Stimulated activated CD4-positive, alpha-beta T cell treated with anti-CD3 and anti-CD28 coated beads, Interleukin-15, amount 100 ng/mL, for 48 hours (primary cell): ENCODE measurements at regions not wholly inside any gene's neighbourhood (a gene's known extent, or its start where the extent isn't known, plus 50 kb on each side); places are given as distances from the start of the nearest gene placed in this dataset.

ENCODE experiments used
- DNase-seq, 2 donors: peaks; one replicate each; pipeline ENCODE4 v3.0.0-alpha.2; 2020; ENCODE audit warnings: low read depth in 2 of 2

DNA sequence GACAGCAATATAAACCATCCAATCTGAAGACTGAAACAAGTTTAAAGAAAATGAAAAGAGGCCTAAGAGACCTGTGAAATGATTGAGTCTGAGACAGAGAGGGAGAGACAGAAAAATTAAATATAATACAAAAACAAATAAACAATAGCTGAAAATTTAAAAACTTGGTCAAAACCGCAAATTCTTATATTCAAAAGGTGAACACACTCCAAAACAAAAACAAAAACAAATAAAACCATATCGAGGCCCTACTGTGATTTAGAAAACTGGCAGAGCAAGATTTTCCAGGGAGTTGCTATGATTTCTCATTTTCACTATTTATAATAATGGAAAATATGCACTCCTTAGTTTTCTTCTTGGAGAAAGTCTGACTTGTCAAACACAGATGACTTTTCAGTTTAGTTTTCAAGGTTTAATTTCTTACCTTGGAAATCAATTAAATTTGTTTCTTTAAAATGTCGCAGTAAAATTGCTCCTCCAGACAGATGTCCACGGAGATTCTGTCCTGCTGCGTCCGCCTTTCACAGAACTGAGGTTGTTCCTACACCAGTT lies 1420.3 kb downstream of the UQCRFS1 start:
- no peak for DNase-seq

- no peak for DNase-seq
These were observed 1432.4 kb downstream of the UQCRFS1 start for GRCh38 chr19:27780367-27781075.

DNA sequence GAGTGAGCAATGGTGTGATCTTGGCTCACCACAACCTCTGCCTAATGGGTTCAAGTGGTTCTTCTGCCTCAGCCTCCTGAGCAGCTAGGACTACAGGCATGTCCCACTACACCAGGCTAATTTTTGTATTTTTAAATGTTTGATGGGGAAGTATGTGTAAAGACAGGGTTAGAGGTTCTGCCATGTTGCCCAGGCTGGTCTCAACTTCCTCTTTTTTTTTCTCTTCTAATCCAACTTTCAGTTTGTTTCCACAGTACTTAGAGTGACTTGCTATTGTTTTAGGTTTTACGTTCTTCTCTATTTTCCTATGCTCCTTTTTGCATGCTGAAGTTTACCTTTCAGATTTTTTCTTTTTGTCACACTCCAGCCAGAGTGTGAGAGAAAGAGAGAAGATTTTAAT lies 1433.0 kb downstream of the UQCRFS1 start:
- DNase-seq, result no peak

DNA sequence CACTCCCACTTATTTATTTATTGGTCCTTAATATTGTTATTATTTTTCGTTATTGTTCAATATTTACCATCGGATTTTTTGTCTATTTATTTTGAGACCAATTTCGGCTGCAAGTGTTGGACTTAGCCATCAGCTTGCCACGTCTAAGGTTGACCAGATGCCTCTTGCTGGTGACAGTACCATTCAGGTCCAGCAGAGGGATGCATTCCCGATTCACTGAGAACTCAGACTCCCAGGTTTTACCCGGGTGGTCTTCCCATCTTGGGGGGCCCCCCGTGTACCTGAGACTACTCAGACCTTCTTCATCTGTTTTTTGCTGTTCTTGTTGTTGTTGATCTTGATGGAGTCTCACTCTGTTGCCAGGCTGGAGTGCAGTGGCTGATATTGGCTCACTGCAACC lies 1435.2 kb downstream of the UQCRFS1 start:
- no peak for DNase-seq

DNA sequence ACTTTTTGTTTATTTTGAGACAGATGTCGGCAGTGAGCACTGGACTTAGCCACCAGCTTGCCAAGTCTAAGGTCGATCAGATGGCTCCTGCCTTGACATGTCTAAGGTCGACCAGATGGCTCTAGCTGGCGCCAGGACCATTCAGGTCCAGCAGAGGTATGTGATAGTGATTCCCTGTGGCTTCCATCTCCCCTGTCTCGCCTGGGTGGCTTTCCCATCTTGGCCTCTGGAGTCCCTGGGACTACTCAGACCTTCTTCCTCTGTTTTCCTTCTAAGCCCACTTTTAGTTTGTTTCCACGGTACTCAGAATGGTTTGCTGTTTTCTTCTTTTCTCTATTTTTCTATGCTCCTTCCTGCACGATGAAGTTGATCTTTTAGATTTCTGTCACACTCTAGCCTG lies 1435.7 kb downstream of the UQCRFS1 start:
- no peak for DNase-seq

DNA sequence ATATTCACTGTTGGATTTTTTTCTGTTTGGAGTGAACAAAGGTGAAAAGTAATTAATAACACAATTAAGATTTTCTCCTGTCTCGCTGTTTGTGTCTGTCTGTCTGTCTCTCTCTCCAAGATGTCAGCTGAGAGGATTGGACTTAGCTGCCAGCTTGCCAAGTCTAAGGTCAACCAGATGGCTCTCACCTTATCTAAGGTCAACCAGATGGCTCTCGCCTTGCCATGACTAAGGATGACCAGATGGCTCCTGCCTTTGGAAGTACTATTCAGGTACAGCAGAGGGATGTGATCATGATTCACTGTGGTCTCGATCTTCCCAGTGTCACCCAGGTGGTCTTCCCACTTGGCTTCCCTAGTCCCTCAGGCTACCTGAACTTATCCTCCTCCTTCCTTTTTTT lies 1436.4 kb downstream of the UQCRFS1 start:
- no peak for DNase-seq

GRCh38 chr19:27776020-27776419 lies 1436.9 kb downstream of the UQCRFS1 start:
- DNase-seq, result no peak

DNA sequence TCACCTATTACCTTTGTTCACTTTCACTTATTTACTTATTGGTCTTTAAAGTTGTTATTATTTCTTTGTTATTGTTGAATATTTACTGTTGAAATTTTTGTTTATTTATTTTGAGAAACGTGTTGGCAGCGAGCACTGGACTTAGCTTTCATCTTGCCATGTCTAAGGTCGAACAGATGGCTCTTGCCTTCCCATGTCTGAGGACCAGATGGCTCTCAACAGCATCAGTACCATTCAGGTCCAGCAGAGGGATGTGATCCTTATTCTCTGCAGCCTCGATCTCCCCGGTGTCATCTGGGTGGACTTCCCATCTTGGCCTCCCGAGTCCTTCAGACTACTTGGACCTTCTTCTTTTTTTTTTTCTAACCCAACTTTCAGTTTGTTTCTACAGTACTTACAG lies 1437.6 kb downstream of the UQCRFS1 start:
- DNase-seq, result no peak

DNA sequence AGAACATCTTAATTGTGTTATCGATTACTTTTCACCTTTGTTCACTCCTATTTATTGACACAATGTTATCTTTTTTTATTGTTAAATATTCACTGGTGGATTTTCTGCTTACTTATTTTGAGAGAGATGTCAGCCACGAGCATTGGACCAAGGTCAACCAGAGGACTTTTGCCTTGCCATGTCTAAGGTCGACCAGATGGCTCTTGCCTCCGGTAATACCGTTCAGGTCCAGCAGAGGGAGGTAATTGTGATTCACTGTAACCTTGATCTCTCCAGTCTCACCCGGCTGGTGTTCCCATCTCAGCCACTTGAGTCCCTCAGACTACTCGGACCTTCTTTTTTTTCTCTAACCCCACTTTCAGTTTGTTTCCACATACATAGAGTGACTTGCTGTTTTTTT lies 1438.1 kb downstream of the UQCRFS1 start:
- DNase-seq, result peak in 1 of 2 donors; percentile 12

DNA sequence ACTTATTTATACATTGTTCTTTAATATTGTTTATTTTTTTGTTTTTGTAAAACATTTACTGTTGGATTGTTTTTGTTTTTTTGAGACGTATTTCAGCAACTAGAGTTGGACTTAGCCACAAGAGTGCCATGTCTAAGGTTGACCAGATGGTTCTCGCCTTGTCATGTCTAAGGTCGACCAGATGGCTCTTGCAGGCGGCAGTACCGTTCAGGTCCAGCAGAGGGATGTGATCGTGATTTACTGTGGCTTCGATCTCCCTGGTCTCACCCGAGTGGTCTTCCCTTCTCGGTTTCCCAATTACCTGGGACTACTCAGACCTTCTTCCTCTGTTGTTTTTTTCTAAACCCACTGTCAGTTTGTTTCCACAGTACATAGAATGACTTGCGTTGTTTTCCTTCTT lies 1438.6 kb downstream of the UQCRFS1 start:
- DNase-seq, result no peak

- no peak for DNase-seq
These were observed 1439.4 kb downstream of the UQCRFS1 start for GRCh38 chr19:27773318-27774094.

- DNase-seq, result no peak
These were observed 1440.9 kb downstream of the UQCRFS1 start for GRCh38 chr19:27772059-27772458.

- no peak for DNase-seq
These were observed 1442.9 kb downstream of the UQCRFS1 start for GRCh38 chr19:27770095-27770494.

DNA sequence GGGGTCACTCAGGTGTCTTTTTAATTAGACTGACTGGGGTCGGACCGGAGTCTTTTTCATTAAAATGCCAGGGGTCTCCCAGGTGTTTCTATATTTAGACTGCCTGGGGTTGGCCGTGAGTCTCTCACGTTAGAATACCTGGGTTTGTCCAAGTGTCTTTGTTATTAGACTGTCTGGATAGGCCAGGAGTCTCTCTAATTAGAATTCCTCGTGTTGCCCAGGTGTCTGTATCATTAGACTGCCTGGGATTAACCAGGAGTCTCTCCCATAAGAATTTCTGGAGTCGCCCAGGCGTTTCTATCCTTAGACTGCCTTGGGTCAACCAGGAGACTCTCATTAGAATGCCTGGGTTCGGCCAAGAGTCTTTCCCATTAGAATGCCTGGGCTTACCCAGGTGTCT lies 1445.7 kb downstream of the UQCRFS1 start:
- DNase-seq, result no peak

DNA sequence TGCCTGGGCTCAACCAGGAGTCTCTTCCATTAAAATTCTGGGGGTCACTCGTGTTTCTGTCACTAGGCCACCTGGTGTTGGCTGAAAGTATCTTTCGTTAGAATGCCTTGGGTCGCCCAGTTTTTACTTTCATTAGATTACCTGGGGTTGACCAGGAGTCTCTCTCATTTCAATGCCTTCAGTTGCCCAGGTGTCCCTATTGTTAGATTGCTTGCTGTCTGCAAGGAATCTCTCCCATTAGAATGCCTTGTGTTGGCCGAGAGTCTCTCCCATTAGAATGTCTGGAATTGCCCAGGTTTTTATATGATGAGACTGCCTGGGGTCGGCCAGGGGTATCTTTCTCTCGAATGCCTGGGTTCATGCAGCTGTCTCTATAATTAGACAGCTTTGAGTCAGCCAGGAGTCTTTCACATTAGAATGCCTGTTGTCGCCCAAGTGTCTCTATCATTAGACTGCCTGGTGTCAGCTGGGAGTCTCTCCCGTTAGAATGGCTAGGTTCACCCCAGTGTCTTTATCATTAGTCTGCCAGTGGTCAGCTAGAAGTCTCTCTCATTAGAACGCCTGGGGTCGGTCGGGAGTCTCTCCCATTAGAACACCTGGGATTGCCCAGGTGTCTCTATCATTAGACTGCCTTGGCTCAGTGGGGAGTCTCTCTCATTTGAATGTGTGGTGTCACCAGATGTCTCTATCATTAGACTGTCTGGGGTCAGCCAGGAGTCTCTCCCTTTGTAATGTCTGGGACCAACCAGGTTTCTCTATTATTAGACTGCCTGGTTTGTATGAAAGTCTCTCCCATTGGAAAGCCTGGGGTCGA lies 1446.8 kb downstream of the UQCRFS1 start:
- DNase-seq, result no peak

DNA sequence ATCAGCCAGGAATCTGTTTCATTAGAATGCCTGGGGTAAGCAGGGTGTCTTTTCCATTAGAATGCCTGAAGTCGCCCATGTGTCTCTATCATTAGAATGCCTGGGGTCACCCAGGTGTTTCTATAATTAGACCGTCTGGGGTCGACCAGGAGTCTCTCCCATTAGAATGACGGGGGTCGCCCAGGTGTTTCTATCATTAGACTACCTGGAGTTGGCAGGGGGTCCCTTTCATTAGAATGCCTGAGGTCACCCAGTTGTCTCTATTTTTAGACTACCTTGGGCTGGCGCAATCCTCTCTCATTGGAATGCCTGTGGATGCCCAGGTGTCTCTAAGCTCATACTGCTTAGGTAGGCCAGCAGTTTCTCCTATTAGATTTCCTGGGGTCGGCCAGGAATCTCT lies 1447.6 kb downstream of the UQCRFS1 start:
- no peak for DNase-seq

DNA sequence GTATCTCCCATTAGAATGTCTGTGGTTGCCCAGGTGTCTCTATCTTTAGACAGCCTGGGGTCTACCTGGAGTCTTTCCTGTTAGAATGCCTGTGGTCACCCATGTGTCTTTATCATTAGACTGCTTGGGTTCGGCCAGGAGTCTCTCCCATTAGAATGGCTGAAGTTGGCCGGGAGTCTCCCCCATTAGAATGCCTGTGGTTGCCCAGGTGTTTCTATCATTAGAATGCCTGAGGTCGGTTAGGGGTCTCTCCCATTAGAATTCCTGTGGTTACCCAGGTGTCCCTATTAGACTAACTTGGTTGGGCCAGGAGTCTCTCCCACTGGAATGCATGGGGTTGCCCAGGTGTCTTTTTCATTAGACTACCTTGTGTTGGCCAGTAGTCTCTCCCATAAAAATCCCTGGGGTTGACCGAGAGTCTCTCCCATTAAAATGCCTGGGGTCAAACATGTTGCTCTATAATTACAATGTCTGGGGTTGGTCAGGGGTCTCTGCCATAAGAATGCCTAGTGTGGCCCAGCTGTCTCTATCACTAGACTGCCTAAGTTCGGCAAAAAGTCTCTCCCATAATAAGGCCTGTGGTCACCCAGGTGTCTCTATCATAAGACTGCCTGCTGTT lies 1448.7 kb downstream of the UQCRFS1 start:
- no peak for DNase-seq

DNA sequence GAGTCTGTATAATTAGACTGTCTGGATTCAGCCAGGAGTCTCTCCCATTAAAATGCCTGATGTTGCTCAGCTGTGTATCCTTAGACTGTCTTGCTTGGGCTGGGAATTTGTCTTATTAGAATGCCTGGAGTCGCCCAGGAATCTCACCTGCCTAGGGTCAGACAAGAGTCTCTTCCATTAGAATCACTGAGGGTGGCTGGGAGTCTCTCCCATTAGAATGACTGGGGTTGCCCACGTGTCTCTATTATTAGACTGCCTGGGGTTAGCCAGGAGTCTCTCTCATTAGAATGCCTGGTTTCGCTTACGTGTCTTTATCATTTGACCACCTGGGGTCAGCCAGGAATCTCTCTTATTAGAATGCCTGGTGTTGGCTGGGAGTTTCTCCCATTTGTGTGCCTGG lies 1450.0 kb downstream of the UQCRFS1 start:
- no peak for DNase-seq

GRCh38 chr19:27759896-27760295 lies 1453.1 kb downstream of the UQCRFS1 start:
- no peak for DNase-seq

DNA sequence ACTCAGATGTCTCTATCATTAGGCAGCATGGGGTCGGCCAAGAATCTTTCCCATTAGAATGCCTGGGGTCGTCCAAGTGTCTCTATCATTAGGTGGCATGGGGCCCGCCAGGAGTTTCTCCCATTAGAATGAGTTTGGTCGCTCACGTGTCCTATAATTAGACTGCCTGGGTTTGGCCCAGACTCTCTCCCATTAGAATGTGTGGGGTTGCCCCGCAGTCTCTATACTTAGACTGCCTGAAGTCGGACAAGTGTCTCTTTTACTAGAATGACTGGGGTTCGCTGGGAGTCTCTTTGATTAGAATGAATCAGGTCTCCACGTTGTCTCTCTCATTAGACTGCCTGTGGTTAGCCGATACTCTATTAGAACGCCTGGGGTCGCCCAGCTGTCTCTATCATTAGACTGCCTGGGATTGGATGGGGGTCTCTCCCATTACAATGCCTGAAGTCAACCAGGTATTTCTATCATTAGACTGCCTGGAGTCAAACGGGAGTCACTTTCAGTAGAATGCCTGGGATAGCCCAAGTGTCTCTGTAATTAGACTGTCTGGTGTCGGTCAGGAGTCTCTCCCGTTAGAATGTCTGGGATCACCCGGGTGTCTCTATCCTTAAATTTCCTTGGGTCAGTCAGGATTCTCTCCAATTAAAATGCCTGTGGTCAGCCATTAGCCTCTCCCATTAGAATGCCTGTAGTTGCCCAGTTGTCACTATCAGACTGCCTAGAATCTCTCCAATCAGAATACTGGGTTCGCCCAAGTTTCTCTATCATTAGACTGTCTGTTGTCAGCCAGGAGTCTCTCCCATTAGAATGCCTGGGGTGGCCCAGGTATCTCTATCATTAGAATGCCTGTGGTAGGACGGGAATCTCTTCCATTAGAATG lies 1454.1 kb downstream of the UQCRFS1 start:
- DNase-seq, result no peak

DNA sequence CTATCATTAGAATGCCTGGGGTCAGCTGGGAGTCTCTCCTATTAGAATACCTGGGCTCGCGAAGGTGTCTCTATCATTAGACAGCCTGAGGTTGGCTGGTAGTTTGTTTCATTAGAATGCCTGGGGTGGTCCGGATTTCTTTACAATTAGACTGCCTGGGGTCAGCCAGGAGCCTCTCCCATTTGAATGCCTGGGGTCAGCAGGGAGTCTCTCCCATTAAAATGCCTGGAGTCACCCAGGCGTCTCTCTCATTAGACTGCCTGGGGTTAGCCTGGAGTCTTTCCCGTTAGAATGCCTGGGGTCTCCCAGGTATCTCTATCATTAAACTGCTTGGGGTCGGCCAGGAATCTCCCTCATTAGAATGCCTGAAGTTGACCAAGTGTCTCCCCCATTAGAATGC lies 1458.3 kb downstream of the UQCRFS1 start:
- no peak for DNase-seq
